PC-3 (cell line): ENCODE measurements at regions not wholly inside any gene's neighbourhood (a gene's known extent, or its start where the extent isn't known, plus 50 kb on each side); places are given as distances from the start of the nearest gene placed in this dataset.

ENCODE experiments used
- EZH2 ChIP-seq: fragments of 300-600 bp; sonication (generic); IDR thresholded peaks from one replicate; pipeline ENCODE4 v1.6.1; 2017; ENCODE audit warnings: antibody characterized with exemption, mild to moderate bottlenecking, low read length; ENCODE audit not compliant: unreplicated experiment
- EZH2phosphoT487 ChIP-seq: fragments of 300-600 bp; sonication (generic); IDR thresholded peaks from 2 replicates; pipeline ENCODE4 v1.6.1; 2018; ENCODE audit warnings: mild to moderate bottlenecking, antibody characterized with exemption, low read length, borderline replicate concordance
- TF ChIP-seq, protein P1 (sequence below): fragments of 300-600 bp; sonication (generic); conservative IDR thresholded peaks from 2 replicates; pipeline ENCODE4 v1.5.1; 2017; ENCODE audit warnings: antibody characterized with exemption, low read depth, mild to moderate bottlenecking, low read length

DNA sequence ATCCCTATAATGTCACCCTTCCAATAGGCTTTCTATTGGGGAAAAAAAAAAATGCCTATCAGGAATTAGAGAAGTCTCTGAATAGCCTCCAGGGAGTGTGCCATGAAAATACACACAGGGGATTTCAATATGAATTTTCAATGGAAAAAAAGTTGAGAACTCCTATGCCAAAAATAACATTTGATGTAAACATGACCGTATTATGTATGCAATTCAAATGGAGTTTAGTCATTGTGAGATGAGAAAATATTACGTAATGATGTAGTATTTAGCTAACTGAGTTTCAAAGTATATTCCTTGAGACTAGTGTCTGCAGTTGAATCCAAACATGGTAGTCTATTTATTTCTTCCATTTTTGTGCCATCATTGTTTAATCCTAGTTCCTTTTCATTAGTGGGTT is 182.3 kb downstream of the BLID start:
- TF ChIP-seq, protein P1, sequence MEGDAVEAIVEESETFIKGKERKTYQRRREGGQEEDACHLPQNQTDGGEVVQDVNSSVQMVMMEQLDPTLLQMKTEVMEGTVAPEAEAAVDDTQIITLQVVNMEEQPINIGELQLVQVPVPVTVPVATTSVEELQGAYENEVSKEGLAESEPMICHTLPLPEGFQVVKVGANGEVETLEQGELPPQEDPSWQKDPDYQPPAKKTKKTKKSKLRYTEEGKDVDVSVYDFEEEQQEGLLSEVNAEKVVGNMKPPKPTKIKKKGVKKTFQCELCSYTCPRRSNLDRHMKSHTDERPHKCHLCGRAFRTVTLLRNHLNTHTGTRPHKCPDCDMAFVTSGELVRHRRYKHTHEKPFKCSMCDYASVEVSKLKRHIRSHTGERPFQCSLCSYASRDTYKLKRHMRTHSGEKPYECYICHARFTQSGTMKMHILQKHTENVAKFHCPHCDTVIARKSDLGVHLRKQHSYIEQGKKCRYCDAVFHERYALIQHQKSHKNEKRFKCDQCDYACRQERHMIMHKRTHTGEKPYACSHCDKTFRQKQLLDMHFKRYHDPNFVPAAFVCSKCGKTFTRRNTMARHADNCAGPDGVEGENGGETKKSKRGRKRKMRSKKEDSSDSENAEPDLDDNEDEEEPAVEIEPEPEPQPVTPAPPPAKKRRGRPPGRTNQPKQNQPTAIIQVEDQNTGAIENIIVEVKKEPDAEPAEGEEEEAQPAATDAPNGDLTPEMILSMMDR: no peak
- no peak for TF ChIP-seq EZH2phosphoT487
- TF ChIP-seq EZH2: no peak
